HL-60 (cell line): ENCODE measurements at regions not wholly inside any gene's neighbourhood (a gene's known extent, or its start where the extent isn't known, plus 50 kb on each side); places are given as distances from the start of the nearest gene placed in this dataset.

Source experiments
- CTCF ChIP-seq: IDR thresholded peaks from one replicate; pipeline ENCODE4 v1.5.1; 2011; ENCODE audit warnings: low read length, control low read depth, inconsistent platforms; ENCODE audit not compliant: insufficient read depth
- GABPA ChIP-seq: IDR thresholded peaks from 2 replicates; pipeline ENCODE4 v1.6.1; 2012; ENCODE audit warnings: low read depth
- POLR2AphosphoS5 ChIP-seq: IDR thresholded peaks from 2 replicates; pipeline ENCODE4 v1.6.1; 2012; ENCODE audit warnings: low read depth
- SPI1 ChIP-seq: IDR thresholded peaks from 2 replicates; pipeline ENCODE4 v1.6.1; 2012; ENCODE audit warnings: low read depth, mild to moderate bottlenecking, borderline replicate concordance
- TF ChIP-seq, protein P1 (sequence below): IDR thresholded peaks from 2 replicates; pipeline ENCODE4 v1.6.1; 2012; ENCODE audit warnings: low read depth; ENCODE audit not compliant: insufficient replicate concordance

GRCh38 chr10:7039859-7040258 lies 371.0 kb downstream of the SFMBT2 start:
- TF ChIP-seq CTCF (no peak), GABPA (no peak), SPI1 (no peak), POLR2AphosphoS5 (no peak)
- TF ChIP-seq, protein P1, sequence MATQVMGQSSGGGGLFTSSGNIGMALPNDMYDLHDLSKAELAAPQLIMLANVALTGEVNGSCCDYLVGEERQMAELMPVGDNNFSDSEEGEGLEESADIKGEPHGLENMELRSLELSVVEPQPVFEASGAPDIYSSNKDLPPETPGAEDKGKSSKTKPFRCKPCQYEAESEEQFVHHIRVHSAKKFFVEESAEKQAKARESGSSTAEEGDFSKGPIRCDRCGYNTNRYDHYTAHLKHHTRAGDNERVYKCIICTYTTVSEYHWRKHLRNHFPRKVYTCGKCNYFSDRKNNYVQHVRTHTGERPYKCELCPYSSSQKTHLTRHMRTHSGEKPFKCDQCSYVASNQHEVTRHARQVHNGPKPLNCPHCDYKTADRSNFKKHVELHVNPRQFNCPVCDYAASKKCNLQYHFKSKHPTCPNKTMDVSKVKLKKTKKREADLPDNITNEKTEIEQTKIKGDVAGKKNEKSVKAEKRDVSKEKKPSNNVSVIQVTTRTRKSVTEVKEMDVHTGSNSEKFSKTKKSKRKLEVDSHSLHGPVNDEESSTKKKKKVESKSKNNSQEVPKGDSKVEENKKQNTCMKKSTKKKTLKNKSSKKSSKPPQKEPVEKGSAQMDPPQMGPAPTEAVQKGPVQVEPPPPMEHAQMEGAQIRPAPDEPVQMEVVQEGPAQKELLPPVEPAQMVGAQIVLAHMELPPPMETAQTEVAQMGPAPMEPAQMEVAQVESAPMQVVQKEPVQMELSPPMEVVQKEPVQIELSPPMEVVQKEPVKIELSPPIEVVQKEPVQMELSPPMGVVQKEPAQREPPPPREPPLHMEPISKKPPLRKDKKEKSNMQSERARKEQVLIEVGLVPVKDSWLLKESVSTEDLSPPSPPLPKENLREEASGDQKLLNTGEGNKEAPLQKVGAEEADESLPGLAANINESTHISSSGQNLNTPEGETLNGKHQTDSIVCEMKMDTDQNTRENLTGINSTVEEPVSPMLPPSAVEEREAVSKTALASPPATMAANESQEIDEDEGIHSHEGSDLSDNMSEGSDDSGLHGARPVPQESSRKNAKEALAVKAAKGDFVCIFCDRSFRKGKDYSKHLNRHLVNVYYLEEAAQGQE = no peak
